Small intestine (tissue), 7 donors: ENCODE measurements at regions not wholly inside any gene's neighbourhood (a gene's known extent, or its start where the extent isn't known, plus 50 kb on each side); places are given as distances from the start of the nearest gene placed in this dataset.

Source experiments
- DNase-seq, 2 donors: peaks; one replicate each; pipeline versions ENCODE4 v3.0.0 to v3.0.0-alpha.2; 2013
- FAIRE-seq: peaks from 2 replicates; lab custom pipeline; 2012; peaks lifted over from hg19 to GRCh38; lab: Jason Lieb, UNC
- H3K27ac ChIP-seq, 3 donors: one replicate each; pipeline ENCODE4 v1.5.1; 2013; ENCODE audit warnings: low read length in 2 of 3, mild to moderate bottlenecking in 2 of 3, control low read depth in 1 of 3, inconsistent platforms in 1 of 3, low read depth in 1 of 3, moderate library complexity in 1 of 3
- H3K27me3 ChIP-seq, 3 donors: one replicate each; pipeline ENCODE4 v1.6.1; 2013; ENCODE audit warnings: low read length in 3 of 3, inconsistent platforms in 1 of 3; ENCODE audit not compliant: control insufficient read depth in 3 of 3, insufficient read depth in 3 of 3
- H3K36me3 ChIP-seq, 3 donors: one replicate each; pipeline ENCODE4 v1.6.1; 2013; ENCODE audit warnings: low read length in 3 of 3, inconsistent platforms in 1 of 3, low read depth in 1 of 3, mild to moderate bottlenecking in 1 of 3, moderate library complexity in 1 of 3; ENCODE audit not compliant: control insufficient read depth in 3 of 3, insufficient read depth in 2 of 3
- H3K4me1 ChIP-seq, 3 donors: one replicate each; pipeline ENCODE4 v1.6.1; 2013; ENCODE audit warnings: low read length in 2 of 3, inconsistent platforms in 1 of 3, low read depth in 1 of 3, mild to moderate bottlenecking in 1 of 3, moderate library complexity in 1 of 3; ENCODE audit not compliant: control insufficient read depth in 3 of 3, insufficient read depth in 2 of 3
- H3K4me3 ChIP-seq, 3 donors: one replicate each; pipeline ENCODE4 v1.5.1; 2013; ENCODE audit warnings: low read length in 3 of 3, control low read depth in 1 of 3, inconsistent platforms in 1 of 3, low read depth in 1 of 3, mild to moderate bottlenecking in 1 of 3, moderate library complexity in 1 of 3
- H3K9me3 ChIP-seq, 2 donors: one replicate each; pipeline ENCODE4 v1.6.1; 2013; ENCODE audit warnings: low read depth in 1 of 2, low read length in 1 of 2; ENCODE audit not compliant: control insufficient read depth in 2 of 2, insufficient read depth in 1 of 2
- WGBS, 3 donors: extraction: QIAGEN DNeasy Blood & Tissue Kit; methylation state at CpG; one replicate each; pipeline ENCODE4 v1.1.7; 2013; 5-methylcytosine and 5-hydroxymethylcytosine counted together
- donor health status: healthy with polysubstance abuse.
- donor health status: control.
- donor health status: control.
- donor health status: Bipolar disorder and iron deficiency.
- donor health status: healthy.

- Histone ChIP-seq H3K36me3 (no peaks in the 10 kb centered on the region), H3K27me3 (no peaks in the 10 kb centered on the region), H3K9me3 (peaks cover 0 to 3% of the 10 kb centered on the region in 2 donors), H3K4me3 (no peak overlapping the region), H3K27ac (no peak overlapping the region), H3K4me1 (no peaks in the 10 kb centered on the region)
- FAIRE-seq (no peak), DNase-seq (no peak)
- 86 to 95% (median 87%) methylated on average over 3 of the region's 3 CpGs for WGBS, 3 donors
These were observed 586.8 kb upstream of the JAG1 start for GRCh38 chr20:11260611-11261010.

DNA sequence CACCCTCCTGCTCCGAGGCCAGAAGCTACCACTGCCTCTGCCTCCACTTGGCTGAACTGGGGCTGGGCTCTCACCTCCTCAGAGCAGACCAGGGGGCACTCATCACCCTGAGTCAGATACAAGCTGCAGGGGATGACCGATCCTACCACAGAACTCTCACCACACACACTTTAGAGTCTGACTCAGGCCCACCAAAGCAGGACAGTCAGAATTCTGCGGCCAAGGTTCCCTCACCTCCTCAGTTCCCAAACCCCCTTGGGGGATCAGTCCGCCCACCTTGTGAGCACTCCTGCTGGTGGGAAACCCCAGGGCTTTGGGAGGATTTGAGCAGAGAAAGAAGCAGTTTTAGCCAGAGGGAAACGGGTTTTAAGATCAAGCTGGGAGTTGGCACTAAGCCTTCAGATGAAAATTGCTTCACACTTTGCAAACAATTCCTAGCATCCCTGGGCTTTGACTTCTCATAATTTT, 587.8 kb upstream of the JAG1 start:
- peaks cover 0 to 2% (median 0%) of the 10 kb centered on the region in 3 donors for H3K4me1 ChIP-seq
- no peaks in the 10 kb centered on the region for H3K36me3 ChIP-seq
- H3K27me3 ChIP-seq = no peaks in the 10 kb centered on the region
- DNase-seq (no peak), FAIRE-seq (no peak)
- no peak overlapping the region for H3K4me3 ChIP-seq
- WGBS, 3 donors = 78 to 85% (median 82%) methylated on average over 5 of the region's 5 CpGs
- H3K9me3 ChIP-seq = peaks cover 0 to 3% of the 10 kb centered on the region in 2 donors
- peak overlapping the region in 1 of 3 donors; percentile 41 for H3K27ac ChIP-seq

DNA sequence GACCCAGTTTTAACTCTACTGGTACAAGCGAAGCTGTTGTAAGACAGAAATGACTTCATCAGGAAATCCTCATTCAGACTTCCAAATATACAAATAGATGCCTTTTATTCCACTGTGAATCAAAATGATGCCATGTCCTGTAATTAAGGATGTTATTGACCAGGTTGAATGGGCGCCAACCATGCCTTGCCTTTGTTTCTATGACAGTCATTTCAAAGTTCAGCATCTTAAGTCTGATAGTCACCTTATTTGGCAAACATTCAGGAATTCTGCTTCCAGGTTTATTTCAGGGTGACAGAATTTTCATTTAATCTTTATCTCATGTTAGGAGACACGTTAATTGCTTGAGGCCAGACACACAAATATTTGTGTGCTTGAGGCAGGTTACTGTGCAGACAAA, 592.8 kb upstream of the JAG1 start:
- no peaks in the 10 kb centered on the region for H3K9me3 ChIP-seq
- H3K27me3 ChIP-seq = no peaks in the 10 kb centered on the region
- peaks cover 0 to 9% (median 9%) of the 10 kb centered on the region in 3 donors for H3K4me1 ChIP-seq
- FAIRE-seq (no peak), DNase-seq (peak in 1 of 2 donors; percentile 66)
- H3K4me3 ChIP-seq = no peak overlapping the region
- no peak overlapping the region for H3K27ac ChIP-seq
- H3K36me3 ChIP-seq = no peaks in the 10 kb centered on the region
- 33 to 55% (median 40%) methylated on average over 3 of the region's 3 CpGs for WGBS, 3 donors

- no peak for FAIRE-seq
- Histone ChIP-seq H3K4me3 (no peak overlapping the region), H3K27me3 (no peaks in the 10 kb centered on the region), H3K36me3 (no peaks in the 10 kb centered on the region), H3K9me3 (no peaks in the 10 kb centered on the region), H3K4me1 (peaks cover 0 to 9% (median 9%) of the 10 kb centered on the region in 3 donors), H3K27ac (peak overlapping the region in 2 of 3 donors; percentile 12 to 22)
- WGBS, 3 donors = 20 to 44% (median 37%) methylated on average over 5 of the region's 5 CpGs
- DNase-seq = peak; percentile 58 to 65
These were observed 593.4 kb upstream of the JAG1 start for GRCh38 chr20:11267131-11267761.

DNA sequence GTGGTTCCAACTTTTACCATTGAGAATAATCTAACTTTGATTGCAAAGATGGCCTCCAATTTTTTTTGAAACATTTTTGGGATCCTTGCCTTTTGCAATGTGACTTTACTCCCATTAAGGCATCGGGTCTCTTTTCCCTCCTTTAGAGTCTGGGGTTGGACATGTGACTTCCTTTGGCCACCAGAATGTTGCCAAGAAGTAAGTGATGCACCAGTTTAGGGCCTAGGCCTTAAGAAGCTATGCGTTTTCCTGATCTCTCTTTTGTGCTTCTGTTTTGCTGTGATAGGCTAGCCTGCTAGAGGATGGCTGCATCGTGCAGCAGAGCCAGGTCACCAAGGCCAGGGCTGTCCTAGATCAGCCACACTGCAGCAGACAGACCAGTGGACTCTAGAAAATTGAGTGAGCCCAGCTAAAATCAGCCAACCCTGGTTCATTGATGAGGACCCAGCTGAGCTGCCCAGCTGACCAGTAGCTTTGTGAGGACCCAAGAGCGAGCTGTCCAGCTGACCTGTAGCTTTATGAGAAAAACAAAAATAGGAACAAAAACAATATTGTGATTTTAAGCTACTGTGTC, 594.0 kb upstream of the JAG1 start:
- no peak for FAIRE-seq
- Histone ChIP-seq H3K36me3 (no peaks in the 10 kb centered on the region), H3K9me3 (no peaks in the 10 kb centered on the region), H3K4me1 (peaks cover 0 to 9% (median 9%) of the 10 kb centered on the region in 3 donors), H3K27ac (peak overlapping the region in 1 of 3 donors; percentile 42), H3K27me3 (no peaks in the 10 kb centered on the region), H3K4me3 (no peak overlapping the region)
- DNase-seq = no peak
- WGBS, 3 donors = 71 to 81% (median 73%) methylated on average over 4 of the region's 4 CpGs

GRCh38 chr20:11270566-11270965, 596.8 kb upstream of the JAG1 start:
- Histone ChIP-seq H3K36me3 (no peaks in the 10 kb centered on the region), H3K4me1 (peaks cover 0 to 9% (median 9%) of the 10 kb centered on the region in 3 donors), H3K4me3 (no peak overlapping the region), H3K9me3 (no peaks in the 10 kb centered on the region), H3K27ac (no peak overlapping the region), H3K27me3 (no peaks in the 10 kb centered on the region)
- FAIRE-seq = no peak
- 71 to 88% (median 80%) methylated on average over 5 of the region's 5 CpGs for WGBS, 3 donors
- no peak for DNase-seq

GRCh38 chr20:11271319-11271718, 597.5 kb upstream of the JAG1 start:
- DNase-seq (no peak), FAIRE-seq (no peak)
- Histone ChIP-seq H3K4me1 (peaks cover 0 to 9% (median 9%) of the 10 kb centered on the region in 3 donors), H3K36me3 (no peaks in the 10 kb centered on the region), H3K27me3 (no peaks in the 10 kb centered on the region), H3K27ac (no peak overlapping the region), H3K4me3 (no peak overlapping the region), H3K9me3 (no peaks in the 10 kb centered on the region)
- 74 to 79% (median 78%) methylated on average over 6 of the region's 6 CpGs for WGBS, 3 donors

DNA sequence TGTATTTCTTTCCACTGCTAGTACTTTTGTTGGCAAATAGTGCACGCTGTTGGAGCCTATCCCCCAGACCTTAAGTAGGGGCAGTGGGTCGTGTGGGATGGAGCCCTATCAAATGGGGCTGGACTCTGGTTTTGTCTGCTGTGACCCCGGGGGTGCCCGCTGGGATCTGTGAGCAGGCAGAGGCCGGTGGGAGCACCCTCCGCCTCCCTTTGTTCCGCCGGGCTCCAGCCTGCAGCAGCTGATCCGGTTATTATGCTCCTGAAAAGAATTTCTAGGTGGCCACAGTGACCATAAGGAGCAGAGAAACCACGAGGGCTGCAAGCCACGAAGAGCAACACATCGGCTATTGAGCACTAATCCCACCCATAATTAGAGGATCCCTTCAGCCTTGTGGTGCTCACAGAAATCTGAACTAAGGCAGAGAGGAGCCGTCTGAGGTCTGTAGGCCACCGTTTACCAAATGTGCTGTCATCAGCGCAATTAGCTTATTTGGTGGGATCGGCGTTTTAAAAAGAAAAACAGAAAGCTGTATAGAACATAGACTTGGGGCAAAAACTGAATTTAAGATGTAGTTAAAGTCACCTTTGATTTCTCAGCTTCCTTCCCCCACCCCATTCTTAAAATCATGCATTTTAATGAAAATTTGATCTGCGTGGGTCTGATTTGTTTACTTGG, 598.3 kb upstream of the JAG1 start:
- Histone ChIP-seq H3K27ac (no peak overlapping the region), H3K36me3 (no peaks in the 10 kb centered on the region), H3K9me3 (no peaks in the 10 kb centered on the region), H3K27me3 (no peaks in the 10 kb centered on the region), H3K4me1 (peaks cover 0 to 8% (median 5%) of the 10 kb centered on the region in 3 donors), H3K4me3 (no peak overlapping the region)
- 86 to 91% (median 88%) methylated on average over 18 of the region's 18 CpGs for whole genome bisulfite sequencing, 3 donors
- no peak for FAIRE-seq
- DNase-seq = no peak
